ENCODE measurements at regions not wholly inside any gene's neighbourhood (a gene's known extent, or its start where the extent isn't known, plus 50 kb on each side); places are given as distances from the start of the nearest gene placed in this dataset.

DNA sequence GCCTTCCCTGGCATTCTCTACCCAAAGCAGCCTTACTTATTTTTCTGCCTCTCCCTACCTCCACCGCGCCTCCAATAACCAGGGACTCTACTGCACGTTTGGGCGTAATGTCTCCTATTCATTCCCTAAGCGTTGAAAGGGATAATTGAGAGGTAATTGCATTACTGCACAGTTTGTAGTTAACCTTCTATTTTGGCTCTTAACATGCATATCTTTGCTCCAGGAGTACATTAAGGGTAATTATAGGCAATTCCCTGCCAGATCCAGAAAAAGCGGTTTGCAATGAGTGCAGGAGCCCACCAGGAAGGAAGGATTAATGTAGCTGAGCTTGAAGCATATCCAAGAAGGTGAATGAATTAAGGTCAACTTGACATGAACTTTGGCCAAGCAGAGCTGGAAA, 558.4 kb downstream of the TYW1 start:
- Histone ChIP-seq H3K9ac (ENCODE audit: low read depth in 1 of 2, low read length in 2 of 2) (no peak overlapping the region), H3K27me3 (ENCODE audit: control insufficient read depth in 4 of 4, insufficient read depth in 4 of 4, low read length in 3 of 4) (peaks cover 0 to 2% (median 0%) of the 10 kb centered on the region in 4 donors), H3K9me3 (ENCODE audit: control insufficient read depth in 4 of 4, low read length in 3 of 4) (no peaks in the 10 kb centered on the region), H3K36me3 (ENCODE audit: control insufficient read depth in 4 of 4, insufficient read depth in 3 of 4, low read depth in 1 of 4, low read length in 3 of 4) (no peaks in the 10 kb centered on the region), H3K4me3 (ENCODE audit: low read depth in 1 of 3, low read length in 3 of 3) (no peak overlapping the region), H3K27ac (ENCODE audit: low read depth in 1 of 2, low read length in 2 of 2) (no peak overlapping the region), H3K4me1 (ENCODE audit: control insufficient read depth in 4 of 4, insufficient read depth in 4 of 4, low read length in 3 of 4) (peaks cover 0 to 5% (median 0%) of the 10 kb centered on the region in 4 donors)
- no peak for TF ChIP-seq HNF4G (IDR thresholded peaks at IDR 0.05)
- TF ChIP-seq TAF1 (conservative IDR thresholded peaks at IDR 0.05), result no peak
- TF ChIP-seq, protein P1, sequence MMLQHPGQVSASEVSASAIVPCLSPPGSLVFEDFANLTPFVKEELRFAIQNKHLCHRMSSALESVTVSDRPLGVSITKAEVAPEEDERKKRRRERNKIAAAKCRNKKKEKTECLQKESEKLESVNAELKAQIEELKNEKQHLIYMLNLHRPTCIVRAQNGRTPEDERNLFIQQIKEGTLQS (IDR thresholded peaks at IDR 0.05), result no peak
- TF ChIP-seq RXRA (IDR thresholded peaks at IDR 0.05), result no peak
- no peak for TF ChIP-seq YY1 (IDR thresholded peaks at IDR 0.05)
- no peak for TF ChIP-seq GABPA (IDR thresholded peaks at IDR 0.05 in 1 of 2, conservative IDR thresholded peaks at IDR 0.05 in 1 of 2)
- no peak for TF ChIP-seq MAX (IDR thresholded peaks at IDR 0.05)
- TF ChIP-seq FOXA2 (IDR thresholded peaks at IDR 0.05), result no peak
- TF ChIP-seq HNF4A (conservative IDR thresholded peaks at IDR 0.05), result no peak
- TF ChIP-seq, protein P2, sequence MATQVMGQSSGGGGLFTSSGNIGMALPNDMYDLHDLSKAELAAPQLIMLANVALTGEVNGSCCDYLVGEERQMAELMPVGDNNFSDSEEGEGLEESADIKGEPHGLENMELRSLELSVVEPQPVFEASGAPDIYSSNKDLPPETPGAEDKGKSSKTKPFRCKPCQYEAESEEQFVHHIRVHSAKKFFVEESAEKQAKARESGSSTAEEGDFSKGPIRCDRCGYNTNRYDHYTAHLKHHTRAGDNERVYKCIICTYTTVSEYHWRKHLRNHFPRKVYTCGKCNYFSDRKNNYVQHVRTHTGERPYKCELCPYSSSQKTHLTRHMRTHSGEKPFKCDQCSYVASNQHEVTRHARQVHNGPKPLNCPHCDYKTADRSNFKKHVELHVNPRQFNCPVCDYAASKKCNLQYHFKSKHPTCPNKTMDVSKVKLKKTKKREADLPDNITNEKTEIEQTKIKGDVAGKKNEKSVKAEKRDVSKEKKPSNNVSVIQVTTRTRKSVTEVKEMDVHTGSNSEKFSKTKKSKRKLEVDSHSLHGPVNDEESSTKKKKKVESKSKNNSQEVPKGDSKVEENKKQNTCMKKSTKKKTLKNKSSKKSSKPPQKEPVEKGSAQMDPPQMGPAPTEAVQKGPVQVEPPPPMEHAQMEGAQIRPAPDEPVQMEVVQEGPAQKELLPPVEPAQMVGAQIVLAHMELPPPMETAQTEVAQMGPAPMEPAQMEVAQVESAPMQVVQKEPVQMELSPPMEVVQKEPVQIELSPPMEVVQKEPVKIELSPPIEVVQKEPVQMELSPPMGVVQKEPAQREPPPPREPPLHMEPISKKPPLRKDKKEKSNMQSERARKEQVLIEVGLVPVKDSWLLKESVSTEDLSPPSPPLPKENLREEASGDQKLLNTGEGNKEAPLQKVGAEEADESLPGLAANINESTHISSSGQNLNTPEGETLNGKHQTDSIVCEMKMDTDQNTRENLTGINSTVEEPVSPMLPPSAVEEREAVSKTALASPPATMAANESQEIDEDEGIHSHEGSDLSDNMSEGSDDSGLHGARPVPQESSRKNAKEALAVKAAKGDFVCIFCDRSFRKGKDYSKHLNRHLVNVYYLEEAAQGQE (IDR thresholded peaks at IDR 0.05), result no peak
- no peak for TF ChIP-seq JUND (IDR thresholded peaks at IDR 0.05)
- 85% methylated on average over 6 of the region's 6 CpGs for WGBS
- DNase-seq (ENCODE audit: low spot score), result no peak

GRCh38 chr7:67564959-67565358, 568.3 kb downstream of the TYW1 start:
- Histone ChIP-seq H3K27ac (ENCODE audit: low read depth in 1 of 2, low read length in 2 of 2) (no peak overlapping the region), H3K9me3 (ENCODE audit: control insufficient read depth in 4 of 4, low read length in 3 of 4) (peaks cover 0 to 2% (median under 1%) of the 10 kb centered on the region in 4 donors), H3K4me1 (ENCODE audit: control insufficient read depth in 4 of 4, insufficient read depth in 4 of 4, low read length in 3 of 4) (no peaks in the 10 kb centered on the region), H3K4me3 (ENCODE audit: low read depth in 1 of 3, low read length in 3 of 3) (no peak overlapping the region), H3K36me3 (ENCODE audit: control insufficient read depth in 4 of 4, insufficient read depth in 3 of 4, low read depth in 1 of 4, low read length in 3 of 4) (no peaks in the 10 kb centered on the region), H3K27me3 (ENCODE audit: control insufficient read depth in 4 of 4, insufficient read depth in 4 of 4, low read length in 3 of 4) (peaks cover 0 to 2% (median 0%) of the 10 kb centered on the region in 4 donors), H3K9ac (ENCODE audit: low read depth in 1 of 2, low read length in 2 of 2) (no peak overlapping the region)
- TF ChIP-seq JUND (IDR thresholded peaks at IDR 0.05), result no peak
- no peak for TF ChIP-seq RXRA (IDR thresholded peaks at IDR 0.05)
- TF ChIP-seq RAD21 (IDR thresholded peaks at IDR 0.05), result no peak
- TF ChIP-seq HNF4G (IDR thresholded peaks at IDR 0.05), result no peak
- TF ChIP-seq GABPA (IDR thresholded peaks at IDR 0.05 in 1 of 2, conservative IDR thresholded peaks at IDR 0.05 in 1 of 2), result no peak
- no peak for TF ChIP-seq HNF4A (conservative IDR thresholded peaks at IDR 0.05)
- TF ChIP-seq SP1 (IDR thresholded peaks at IDR 0.05), result no peak
- TF ChIP-seq, protein P3, sequence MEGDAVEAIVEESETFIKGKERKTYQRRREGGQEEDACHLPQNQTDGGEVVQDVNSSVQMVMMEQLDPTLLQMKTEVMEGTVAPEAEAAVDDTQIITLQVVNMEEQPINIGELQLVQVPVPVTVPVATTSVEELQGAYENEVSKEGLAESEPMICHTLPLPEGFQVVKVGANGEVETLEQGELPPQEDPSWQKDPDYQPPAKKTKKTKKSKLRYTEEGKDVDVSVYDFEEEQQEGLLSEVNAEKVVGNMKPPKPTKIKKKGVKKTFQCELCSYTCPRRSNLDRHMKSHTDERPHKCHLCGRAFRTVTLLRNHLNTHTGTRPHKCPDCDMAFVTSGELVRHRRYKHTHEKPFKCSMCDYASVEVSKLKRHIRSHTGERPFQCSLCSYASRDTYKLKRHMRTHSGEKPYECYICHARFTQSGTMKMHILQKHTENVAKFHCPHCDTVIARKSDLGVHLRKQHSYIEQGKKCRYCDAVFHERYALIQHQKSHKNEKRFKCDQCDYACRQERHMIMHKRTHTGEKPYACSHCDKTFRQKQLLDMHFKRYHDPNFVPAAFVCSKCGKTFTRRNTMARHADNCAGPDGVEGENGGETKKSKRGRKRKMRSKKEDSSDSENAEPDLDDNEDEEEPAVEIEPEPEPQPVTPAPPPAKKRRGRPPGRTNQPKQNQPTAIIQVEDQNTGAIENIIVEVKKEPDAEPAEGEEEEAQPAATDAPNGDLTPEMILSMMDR (IDR thresholded peaks at IDR 0.05; ENCODE audit: low read depth, low read length, missing input control), result no peak
- no peak for TF ChIP-seq TAF1 (conservative IDR thresholded peaks at IDR 0.05)
- DNase-seq (ENCODE audit: low spot score), result no peak
- WGBS, result 75% methylated on average over 4 of the region's 4 CpGs
